GM18502 (cell line): ENCODE measurements at regions not wholly inside any gene's neighbourhood (a gene's known extent, or its start where the extent isn't known, plus 50 kb on each side); places are given as distances from the start of the nearest gene placed in this dataset.

ENCODE experiments used
- ATAC-seq: cut with Tn5 transposase; IDR thresholded peaks from one replicate; pipeline ENCODE4 v1.9.1; 2021; ENCODE audit warnings: mild to moderate bottlenecking; ENCODE audit not compliant: unreplicated experiment, poor library complexity

GRCh38 chr1:218525451-218526197, 180.5 kb downstream of the TGFB2 start:
- no peak for ATAC-seq

DNA sequence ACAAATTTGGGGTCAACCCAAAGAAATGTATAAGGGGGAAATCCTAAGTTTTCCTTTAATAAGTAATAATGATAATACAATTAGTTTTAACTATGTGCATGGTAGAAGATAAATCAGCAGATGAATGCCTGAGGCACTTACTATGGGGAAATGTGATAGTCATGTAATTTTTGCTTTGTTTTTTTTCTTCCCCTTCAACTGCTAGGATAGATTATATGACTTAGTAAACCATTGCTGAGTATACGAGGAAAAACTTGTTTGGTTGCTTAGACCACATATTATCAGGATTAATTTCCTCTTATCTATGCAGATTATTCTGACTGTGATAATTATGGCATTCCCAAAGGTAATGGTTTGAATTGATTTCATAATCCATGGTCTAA, 181.1 kb downstream of the TGFB2 start:
- no peak for ATAC-seq

DNA sequence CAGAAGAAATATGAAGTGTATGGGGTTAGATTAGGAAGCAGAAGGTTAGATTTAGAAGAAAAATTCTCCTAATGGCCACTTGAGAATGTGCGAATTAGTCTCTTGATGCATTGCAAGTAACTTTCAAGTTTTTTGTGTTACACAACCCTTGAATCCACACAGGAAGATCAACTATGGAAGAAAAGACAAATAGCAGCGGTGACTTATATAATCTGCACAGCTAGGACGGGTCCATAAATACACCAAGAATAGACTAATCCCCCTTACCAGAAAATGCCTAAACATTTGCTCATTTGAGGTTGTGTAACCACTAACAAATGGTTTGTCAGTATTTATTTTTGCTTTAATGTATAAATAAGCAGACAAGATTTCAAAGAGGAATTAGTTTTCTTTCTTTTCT, 182.6 kb downstream of the TGFB2 start:
- ATAC-seq = no peak

DNA sequence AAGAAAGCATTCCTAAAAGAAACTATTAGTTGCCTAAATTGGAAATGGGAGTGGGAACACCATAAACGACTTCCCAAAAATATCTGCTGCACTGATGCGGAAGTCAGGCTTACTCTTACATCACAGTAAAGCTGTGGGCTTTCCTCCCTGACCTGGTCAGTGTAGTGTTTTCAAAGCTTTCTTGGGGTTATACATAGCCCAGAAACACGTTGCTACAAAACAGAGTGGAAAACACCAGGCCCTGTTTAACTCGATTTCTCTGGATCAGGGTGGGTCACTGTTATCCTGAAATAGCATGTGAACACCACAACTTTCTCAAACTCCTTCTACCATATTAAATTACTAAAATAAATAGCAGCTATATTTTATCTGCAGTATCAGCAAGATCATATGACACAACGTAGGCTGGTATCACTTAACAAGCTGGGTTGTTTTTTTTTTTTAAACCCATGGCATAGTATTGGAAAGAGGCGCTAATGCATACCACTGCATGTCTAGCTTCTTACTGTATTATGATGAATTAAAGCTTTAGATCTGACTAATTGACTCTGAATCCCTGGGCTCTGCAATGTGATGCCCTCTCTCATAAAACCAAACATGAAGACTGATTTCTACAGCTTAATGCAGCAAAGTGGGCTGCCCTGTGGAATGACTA, 184.6 kb downstream of the TGFB2 start:
- ATAC-seq = no peak

GRCh38 chr1:218531936-218532335, 186.8 kb downstream of the TGFB2 start:
- no peak for ATAC-seq

GRCh38 chr1:218536296-218536986, 191.3 kb downstream of the TGFB2 start:
- ATAC-seq = no peak

- ATAC-seq = no peak
Measured at GRCh38 chr1:218537122-218537913, 192.2 kb downstream of the TGFB2 start.

GRCh38 chr1:218538341-218538740, 193.2 kb downstream of the TGFB2 start:
- ATAC-seq = no peak

- no peak for ATAC-seq
Measured at GRCh38 chr1:218546314-218546713, 201.2 kb downstream of the TGFB2 start.

DNA sequence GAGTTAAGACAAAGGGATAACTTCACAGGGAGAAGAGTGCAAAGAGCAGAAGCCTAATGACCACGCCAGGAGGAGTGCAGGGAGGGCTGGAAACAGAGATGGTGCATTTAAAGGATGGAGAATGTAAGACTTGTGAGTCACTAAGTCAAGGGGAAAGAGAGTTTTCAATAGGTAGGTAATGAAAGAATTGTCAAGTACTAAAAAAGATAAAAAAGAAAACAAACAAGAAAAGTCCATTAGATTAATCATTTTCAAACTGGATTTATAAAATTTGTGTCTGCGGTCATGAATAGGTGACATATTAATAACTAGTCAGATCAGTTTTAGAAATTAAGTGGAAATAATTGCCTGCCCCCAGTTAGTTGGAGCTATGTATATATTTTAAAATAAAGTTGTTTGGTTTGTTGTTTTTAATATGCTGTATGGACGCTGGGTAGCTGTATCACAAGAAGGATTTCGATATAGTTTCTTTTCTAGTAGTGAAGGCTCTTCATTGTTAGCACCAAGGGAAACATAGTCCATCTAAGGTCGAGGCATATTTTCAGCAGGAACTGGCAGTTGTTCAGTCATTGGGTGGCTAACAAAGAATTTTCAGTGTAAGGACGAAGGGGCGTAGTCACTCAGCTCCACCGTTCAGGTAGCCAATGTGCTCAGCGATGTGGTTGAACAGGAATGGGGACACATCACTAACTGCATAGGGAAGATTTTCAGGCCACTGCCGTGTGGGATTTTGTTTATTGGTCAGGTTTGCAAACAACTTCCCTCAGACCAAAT, 203.0 kb downstream of the TGFB2 start:
- ATAC-seq = no peak

DNA sequence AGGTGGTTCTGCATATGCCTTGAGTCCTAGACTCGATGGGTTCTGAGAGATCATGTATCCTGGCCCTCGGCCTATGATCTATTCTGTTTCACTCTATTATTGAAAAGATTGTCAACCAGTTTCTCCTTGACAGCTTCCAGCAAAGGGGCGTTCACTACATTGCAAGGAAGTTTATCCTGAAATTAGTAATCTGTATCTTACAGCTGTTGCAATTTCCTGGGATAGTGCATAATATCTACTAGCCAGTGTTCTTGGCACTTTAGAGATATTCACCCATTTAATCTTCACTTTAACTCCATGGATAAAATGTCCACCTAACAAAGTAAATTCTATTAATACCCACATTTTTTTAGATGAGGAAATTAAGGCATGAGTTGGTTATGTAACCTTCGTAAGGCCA, 203.6 kb downstream of the TGFB2 start:
- ATAC-seq = no peak

DNA sequence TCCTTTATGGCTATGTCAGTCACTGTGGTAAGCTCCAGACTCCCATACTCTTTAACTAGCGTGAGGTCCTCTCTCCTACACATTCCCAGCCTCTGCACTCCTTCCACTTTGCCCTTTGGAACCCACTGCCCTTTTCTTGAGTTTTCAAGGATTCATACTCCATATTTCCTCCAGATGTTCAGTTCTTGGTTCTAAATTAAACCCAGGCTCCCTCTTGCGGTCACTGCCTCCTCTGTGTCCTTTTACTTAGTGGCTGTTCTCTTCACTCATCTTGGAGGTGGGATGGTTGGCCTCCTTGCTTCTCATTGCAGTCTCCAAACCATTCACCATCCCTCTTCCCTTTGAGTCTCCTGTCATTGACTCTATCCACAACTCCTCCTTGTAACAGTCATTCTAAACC, 208.1 kb downstream of the TGFB2 start:
- ATAC-seq = no peak

DNA sequence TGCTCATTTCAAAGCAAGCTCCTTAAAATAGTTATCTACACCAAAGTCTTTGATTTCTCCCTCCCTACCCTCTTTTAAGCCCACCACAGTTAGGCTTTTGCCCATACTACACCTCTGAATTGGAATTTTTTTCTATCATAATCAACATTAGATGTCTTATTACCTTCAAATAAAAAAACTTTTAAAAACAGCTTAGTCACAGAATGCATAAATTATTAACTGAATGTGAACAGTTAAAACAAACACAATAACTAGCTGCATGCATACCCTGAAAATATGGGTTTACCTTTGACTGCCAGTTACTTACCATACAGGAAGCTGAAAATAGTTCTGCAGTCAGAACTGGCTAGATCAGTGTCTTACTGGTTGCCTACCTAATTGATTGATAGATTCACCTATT, 210.9 kb downstream of the TGFB2 start:
- ATAC-seq = no peak

- no peak for ATAC-seq
Measured at GRCh38 chr1:218557731-218558130, 212.6 kb downstream of the TGFB2 start.

DNA sequence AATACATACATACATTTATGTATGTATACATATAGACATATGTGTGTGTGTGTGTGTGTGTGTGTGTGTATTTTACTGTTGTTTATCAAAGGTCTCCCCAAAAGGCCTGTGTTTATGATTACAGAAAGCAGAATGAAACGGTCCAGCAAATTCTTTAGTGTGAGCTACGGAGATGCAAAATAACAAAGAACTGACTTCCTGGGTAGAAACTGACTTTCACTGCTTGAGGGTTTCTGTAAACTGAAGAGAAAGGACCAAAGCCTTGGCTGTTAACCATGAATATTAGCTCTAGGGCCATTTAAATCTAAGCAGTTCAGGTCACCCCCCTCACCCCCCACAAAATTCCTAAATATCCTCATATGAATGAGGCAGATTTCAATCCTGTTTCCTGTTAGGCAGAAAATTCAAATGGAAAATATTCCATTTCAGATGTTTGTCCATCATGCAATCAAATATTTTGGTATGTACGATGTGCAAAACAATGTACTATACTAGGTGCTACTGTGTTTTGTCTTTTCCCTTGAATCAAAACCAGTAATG, 213.2 kb downstream of the TGFB2 start:
- ATAC-seq = no peak

GRCh38 chr1:218565377-218565776, 220.2 kb downstream of the TGFB2 start:
- ATAC-seq = no peak

- no peak for ATAC-seq
Measured at GRCh38 chr1:218568962-218569550, 223.9 kb downstream of the TGFB2 start.

DNA sequence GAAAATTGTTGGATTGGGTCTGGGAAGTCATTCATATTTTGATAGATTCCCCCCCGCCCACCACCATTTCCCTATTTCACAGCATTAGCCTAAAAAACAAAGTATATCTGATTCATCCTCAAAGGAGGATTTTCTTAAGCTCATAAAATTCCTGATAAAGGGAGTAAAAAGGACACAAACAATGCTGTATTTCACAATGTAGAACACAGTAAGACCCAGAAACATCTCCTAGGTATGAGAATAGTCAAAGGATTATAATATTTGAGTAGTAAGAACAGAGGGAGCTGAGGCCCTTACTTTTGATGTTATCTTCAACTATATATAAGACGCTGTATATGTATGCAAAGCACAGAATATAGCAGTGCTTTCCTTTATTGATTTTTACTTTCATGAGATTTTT, 225.3 kb downstream of the TGFB2 start:
- no peak for ATAC-seq

DNA sequence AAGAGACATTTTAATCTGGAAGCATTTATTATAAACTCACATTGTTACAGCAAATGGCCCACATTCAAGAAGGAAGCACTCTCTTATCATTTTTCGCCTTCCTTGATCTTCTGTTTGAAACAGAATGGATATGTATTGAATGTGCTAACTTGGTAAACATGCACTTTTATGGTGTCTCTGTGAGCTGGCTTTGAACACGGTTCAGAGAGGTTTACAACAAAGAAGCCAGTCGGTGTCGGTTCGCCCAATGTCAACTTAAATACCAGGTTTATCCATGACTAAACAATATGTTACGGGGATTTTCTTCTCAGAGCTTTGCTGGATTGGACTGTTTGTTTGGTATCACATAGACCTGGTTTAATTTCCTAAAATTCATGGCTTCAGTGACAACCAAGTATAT, 226.4 kb downstream of the TGFB2 start:
- ATAC-seq = no peak
